ENCODE measurements at regions not wholly inside any gene's neighbourhood (a gene's known extent, or its start where the extent isn't known, plus 50 kb on each side); places are given as distances from the start of the nearest gene placed in this dataset.

DNA sequence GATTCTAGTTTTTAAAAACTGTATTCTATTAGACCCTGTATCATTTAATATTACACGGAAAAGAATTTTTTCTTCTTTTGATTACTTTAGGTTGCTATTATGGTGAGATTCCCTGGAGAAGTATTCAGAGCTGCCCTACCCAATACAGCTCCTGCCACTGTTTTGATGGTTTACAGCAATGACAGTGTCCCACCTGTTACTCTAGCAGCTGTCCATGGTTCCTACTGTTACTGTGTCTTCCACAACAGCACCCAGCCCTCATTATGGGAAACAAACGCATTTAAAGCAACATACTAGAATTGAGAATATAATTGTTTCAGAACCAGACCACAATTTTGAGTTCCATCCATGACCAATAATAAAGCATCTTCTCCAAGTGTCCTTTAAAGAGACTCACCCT, 450.7 kb downstream of the SHQ1 start:
- Histone ChIP-seq H3K27me3 (no peaks in the 10 kb centered on the region), H3K27ac (replicated peaks in 1 of 4) (no peak overlapping the region), H3K4me3 (no peak overlapping the region), H3K9me3 (no peaks in the 10 kb centered on the region), H3K4me1 (peaks cover 19 to 62% (median 46%) of the 10 kb centered on the region in 4 donors), H3K36me3 (no peaks in the 10 kb centered on the region)
- 78% methylated on average over 2 of the region's 2 CpGs for WGBS
- TF ChIP-seq, protein P1, sequence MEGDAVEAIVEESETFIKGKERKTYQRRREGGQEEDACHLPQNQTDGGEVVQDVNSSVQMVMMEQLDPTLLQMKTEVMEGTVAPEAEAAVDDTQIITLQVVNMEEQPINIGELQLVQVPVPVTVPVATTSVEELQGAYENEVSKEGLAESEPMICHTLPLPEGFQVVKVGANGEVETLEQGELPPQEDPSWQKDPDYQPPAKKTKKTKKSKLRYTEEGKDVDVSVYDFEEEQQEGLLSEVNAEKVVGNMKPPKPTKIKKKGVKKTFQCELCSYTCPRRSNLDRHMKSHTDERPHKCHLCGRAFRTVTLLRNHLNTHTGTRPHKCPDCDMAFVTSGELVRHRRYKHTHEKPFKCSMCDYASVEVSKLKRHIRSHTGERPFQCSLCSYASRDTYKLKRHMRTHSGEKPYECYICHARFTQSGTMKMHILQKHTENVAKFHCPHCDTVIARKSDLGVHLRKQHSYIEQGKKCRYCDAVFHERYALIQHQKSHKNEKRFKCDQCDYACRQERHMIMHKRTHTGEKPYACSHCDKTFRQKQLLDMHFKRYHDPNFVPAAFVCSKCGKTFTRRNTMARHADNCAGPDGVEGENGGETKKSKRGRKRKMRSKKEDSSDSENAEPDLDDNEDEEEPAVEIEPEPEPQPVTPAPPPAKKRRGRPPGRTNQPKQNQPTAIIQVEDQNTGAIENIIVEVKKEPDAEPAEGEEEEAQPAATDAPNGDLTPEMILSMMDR (IDR thresholded peaks at IDR 0.05), result no peak
- TF ChIP-seq POLR2AphosphoS5 (IDR thresholded peaks at IDR 0.05) (no peak), EP300 (IDR thresholded peaks at IDR 0.05) (no peak)
- intact Hi-C loops (cut with DNase I), result no loop called here
- DNase-seq (ENCODE audit: extremely low spot score), result no peak

DNA sequence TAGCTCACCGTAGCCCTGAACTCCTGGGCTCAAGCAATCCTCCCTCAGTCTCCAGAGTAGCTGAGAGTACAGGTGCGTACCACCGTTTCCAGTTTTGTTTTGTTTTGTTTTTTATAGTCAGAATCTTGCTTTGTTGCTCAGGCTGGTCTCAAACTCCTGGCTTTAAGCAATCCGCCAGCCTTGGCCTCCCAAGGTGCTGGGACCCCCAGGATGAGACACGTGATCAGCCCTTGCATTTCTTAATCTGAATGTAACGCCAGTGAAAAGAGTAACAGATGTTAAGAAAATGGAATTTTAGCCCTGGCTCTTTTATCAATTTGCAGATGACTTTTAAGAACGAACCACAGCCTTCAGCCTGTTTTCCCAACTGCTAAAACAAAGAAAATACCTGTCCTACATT, 451.3 kb downstream of the SHQ1 start:
- no peak overlapping the region for H3K27ac ChIP-seq (replicated peaks in 1 of 4)
- H3K4me3 ChIP-seq, result no peak overlapping the region
- H3K27me3 ChIP-seq, result no peaks in the 10 kb centered on the region
- no peaks in the 10 kb centered on the region for H3K36me3 ChIP-seq
- peaks cover 16 to 58% (median 44%) of the 10 kb centered on the region in 4 donors for H3K4me1 ChIP-seq
- TF ChIP-seq EP300 (IDR thresholded peaks at IDR 0.05) (no peak), POLR2A (IDR thresholded peaks at IDR 0.05; ENCODE audit: low read depth) (no peak), POLR2AphosphoS5 (IDR thresholded peaks at IDR 0.05) (no peak)
- TF ChIP-seq, protein P1 (IDR thresholded peaks at IDR 0.05), result no peak
- DNase-seq (ENCODE audit: extremely low spot score), result no peak
- intact Hi-C loops (cut with DNase I), result no loop called here
- H3K9me3 ChIP-seq, result no peaks in the 10 kb centered on the region
- WGBS, result 75% methylated on average over 7 of the region's 7 CpGs

DNA sequence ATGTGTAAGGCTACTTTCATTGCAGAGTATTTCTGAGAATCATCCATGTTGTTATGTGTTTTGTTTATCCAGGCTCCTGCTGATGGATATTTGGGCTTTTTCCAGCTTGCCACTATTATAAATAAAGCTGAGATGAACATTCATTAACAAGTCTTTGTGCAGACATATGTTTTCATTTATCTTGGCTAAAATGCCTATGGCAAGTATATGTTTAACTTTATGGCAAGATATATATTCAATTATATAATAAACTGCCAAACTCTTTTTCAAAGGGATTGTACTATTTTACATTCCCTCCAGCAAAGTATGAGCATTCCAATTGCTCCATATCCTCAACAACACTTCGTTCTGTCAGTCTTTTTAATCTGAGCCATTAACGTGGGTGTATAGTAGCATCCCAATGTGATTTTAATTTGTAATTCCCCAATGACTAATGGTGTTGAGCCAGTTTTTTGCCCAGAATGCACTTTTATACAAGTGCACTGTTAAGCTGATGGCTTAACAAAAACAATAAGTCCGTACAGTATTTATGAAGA, 452.4 kb downstream of the SHQ1 start:
- intact Hi-C loops (cut with DNase I), result no loop called here
- 24% methylated on average over 3 of the region's 3 CpGs for WGBS

DNA sequence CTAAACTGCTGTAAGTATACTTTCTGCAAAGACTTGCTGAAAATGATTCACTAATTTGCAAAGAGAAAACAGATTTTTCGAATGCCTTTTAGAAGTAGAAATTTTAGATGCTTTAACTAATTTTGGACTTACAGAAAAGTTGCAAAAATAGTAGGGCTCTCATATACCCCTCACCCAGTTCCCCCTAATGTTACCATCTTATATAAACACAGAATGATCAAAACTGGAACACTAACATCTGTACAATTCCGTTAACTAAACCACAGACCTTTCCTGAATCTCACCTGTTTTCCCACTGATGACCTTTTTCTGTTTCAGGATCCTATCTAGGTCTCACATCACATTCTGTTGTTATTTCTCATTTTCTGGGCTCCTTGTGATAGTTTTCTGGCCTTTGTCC, 454.8 kb downstream of the SHQ1 start:
- intact Hi-C loops (cut with DNase I), result no loop called here
- no peaks in the 10 kb centered on the region for H3K9me3 ChIP-seq
- peaks cover 17 to 75% (median 62%) of the 10 kb centered on the region in 4 donors for H3K4me1 ChIP-seq
- H3K27me3 ChIP-seq, result no peaks in the 10 kb centered on the region
- no peak for DNase-seq (ENCODE audit: extremely low spot score)
- TF ChIP-seq, protein P1 (IDR thresholded peaks at IDR 0.05), result no peak
- no peak for TF ChIP-seq POLR2AphosphoS5 (IDR thresholded peaks at IDR 0.05)
- no peak for TF ChIP-seq POLR2A (IDR thresholded peaks at IDR 0.05; ENCODE audit: low read depth)
- TF ChIP-seq EP300 (IDR thresholded peaks at IDR 0.05), result no peak
- no peaks in the 10 kb centered on the region for H3K36me3 ChIP-seq
- WGBS, result 96% methylated on average over 2 of the region's 2 CpGs
- H3K4me3 ChIP-seq, result no peak overlapping the region
- no peak overlapping the region for H3K27ac ChIP-seq (replicated peaks in 1 of 4)

More for the DNA sequence above, 452.4 kb downstream of the SHQ1 start:
- Histone ChIP-seq H3K27me3 (no peaks in the 10 kb centered on the region), H3K36me3 (no peaks in the 10 kb centered on the region), H3K4me1 (peaks cover 19 to 63% (median 52%) of the 10 kb centered on the region in 4 donors), H3K27ac (replicated peaks in 1 of 4) (no peak overlapping the region), H3K9me3 (no peaks in the 10 kb centered on the region), H3K4me3 (no peak overlapping the region)
- TF ChIP-seq, protein P1 (IDR thresholded peaks at IDR 0.05), result no peak
- TF ChIP-seq EP300 (IDR thresholded peaks at IDR 0.05) (no peak), POLR2AphosphoS5 (IDR thresholded peaks at IDR 0.05) (no peak), POLR2A (IDR thresholded peaks at IDR 0.05; ENCODE audit: low read depth) (no peak)
- DNase-seq (ENCODE audit: extremely low spot score), result no peak

DNA sequence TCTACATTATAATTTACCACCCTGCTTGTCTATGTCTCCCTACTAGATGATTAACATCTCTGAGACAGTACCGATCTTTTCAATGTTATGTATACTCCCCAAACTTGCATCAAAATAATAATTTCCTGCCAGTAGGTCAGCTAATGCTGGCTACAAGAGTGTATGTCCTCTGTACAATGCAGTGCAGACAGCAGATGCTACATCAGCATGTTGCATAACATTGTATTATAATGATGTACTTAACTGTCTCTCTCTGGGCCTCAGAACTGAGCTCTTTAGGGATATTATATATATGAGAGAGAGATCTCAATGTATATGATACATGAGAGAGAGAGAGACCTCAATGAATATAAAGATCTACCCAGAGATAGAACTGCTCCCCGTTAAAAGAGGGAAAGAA, 456.6 kb downstream of the SHQ1 start:
- no peaks in the 10 kb centered on the region for H3K27me3 ChIP-seq
- intact Hi-C loops (cut with DNase I), result no loop called here
- no peak for DNase-seq (ENCODE audit: extremely low spot score)
- TF ChIP-seq EP300 (IDR thresholded peaks at IDR 0.05) (no peak), POLR2A (IDR thresholded peaks at IDR 0.05; ENCODE audit: low read depth) (no peak), POLR2AphosphoS5 (IDR thresholded peaks at IDR 0.05) (no peak)
- TF ChIP-seq, protein P1 (IDR thresholded peaks at IDR 0.05), result no peak
- no peaks in the 10 kb centered on the region for H3K36me3 ChIP-seq
- H3K4me3 ChIP-seq, result no peak overlapping the region
- H3K27ac ChIP-seq (replicated peaks in 1 of 4), result no peak overlapping the region
- WGBS, result 78% methylated on average over 2 of the region's 2 CpGs
- H3K4me1 ChIP-seq, result peaks cover 10 to 72% (median 62%) of the 10 kb centered on the region in 4 donors
- no peaks in the 10 kb centered on the region for H3K9me3 ChIP-seq

All from esophagus muscularis mucosa (tissue), 4 donors.